Progenitor cell of endocrine pancreas (in vitro differentiated cells): ENCODE measurements at regions not wholly inside any gene's neighbourhood (a gene's known extent, or its start where the extent isn't known, plus 50 kb on each side); places are given as distances from the start of the nearest gene placed in this dataset.

Experiments
- DNase-seq: peaks from one replicate; pipeline ENCODE4 v3.0.0; 2021; ENCODE audit warnings: low spot score; ENCODE audit not compliant: unreplicated experiment
- H3K27ac Mint-ChIP-seq: 2 replicates; pipeline ENCODE4 v1.8.0; 2021; ENCODE audit warnings: mild to moderate bottlenecking, moderate library complexity, mixed read lengths
- H3K27me3 Mint-ChIP-seq: 2 replicates; pipeline ENCODE4 v1.8.0; 2021; ENCODE audit warnings: mixed read lengths
- H3K36me3 Mint-ChIP-seq: 2 replicates; pipeline ENCODE4 v1.8.0; 2022; ENCODE audit warnings: mixed read lengths; ENCODE audit not compliant: insufficient read depth
- H3K4me1 Mint-ChIP-seq: 2 replicates; pipeline ENCODE4 v1.8.0; 2021; ENCODE audit warnings: low read depth, mixed read lengths
- H3K4me3 Mint-ChIP-seq: 2 replicates; pipeline ENCODE4 v1.8.0; 2021; ENCODE audit warnings: low read depth, mild to moderate bottlenecking, moderate library complexity, mixed read lengths
- H3K9me3 Mint-ChIP-seq: 2 replicates; pipeline ENCODE4 v1.8.0; 2021; ENCODE audit warnings: low read depth, mixed read lengths
- CTCF ChIP-seq: fragments of 200-600 bp; sonication (generic); IDR thresholded peaks from one replicate; pipeline ENCODE4 v1.5.0; 2021; ENCODE audit warnings: antibody characterized with exemption, mild to moderate bottlenecking; ENCODE audit not compliant: unreplicated experiment

DNA sequence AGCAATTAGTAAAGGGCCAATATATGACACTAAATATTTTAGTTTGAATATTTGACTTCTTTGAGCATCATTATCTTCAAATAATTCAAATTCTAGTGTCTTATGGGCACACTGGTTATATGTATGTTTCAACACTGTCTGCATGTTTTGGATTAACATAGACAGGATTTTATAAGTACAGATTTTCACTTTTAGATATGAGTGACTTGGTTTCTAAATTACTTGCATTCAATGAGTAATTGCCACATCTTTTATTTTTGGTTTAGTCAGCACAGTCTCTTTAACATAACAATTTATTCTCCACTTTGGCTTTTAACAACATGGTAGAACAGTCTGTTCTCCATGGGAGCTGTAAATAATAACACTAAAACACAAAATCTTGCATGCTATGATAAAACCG, 674.8 kb downstream of the TBL1XR1 start:
- peaks cover 12% of the 10 kb centered on the region for H3K9me3 Mint-ChIP-seq
- no peak overlapping the region for H3K4me3 Mint-ChIP-seq
- DNase-seq = no peak
- H3K4me1 Mint-ChIP-seq = no peaks in the 10 kb centered on the region
- no peaks in the 10 kb centered on the region for H3K27me3 Mint-ChIP-seq
- no peaks in the 10 kb centered on the region for H3K36me3 Mint-ChIP-seq
- no peak overlapping the region for H3K27ac Mint-ChIP-seq
- no peak for TF ChIP-seq CTCF

GRCh38 chr3:176521531-176522175, 675.6 kb downstream of the TBL1XR1 start:
- no peak overlapping the region for H3K27ac Mint-ChIP-seq
- no peak for DNase-seq
- H3K4me3 Mint-ChIP-seq = no peak overlapping the region
- no peaks in the 10 kb centered on the region for H3K4me1 Mint-ChIP-seq
- H3K9me3 Mint-ChIP-seq = peaks cover 18% of the 10 kb centered on the region
- no peaks in the 10 kb centered on the region for H3K36me3 Mint-ChIP-seq
- no peaks in the 10 kb centered on the region for H3K27me3 Mint-ChIP-seq
- no peak for TF ChIP-seq CTCF

- TF ChIP-seq CTCF = peak; percentile 31
- Mint-ChIP-seq H3K4me1 (no peaks in the 10 kb centered on the region), H3K36me3 (peaks cover 15% of the 10 kb centered on the region), H3K9me3 (peaks cover 57% of the 10 kb centered on the region), H3K4me3 (no peak overlapping the region), H3K27me3 (no peaks in the 10 kb centered on the region), H3K27ac (no peak overlapping the region)
- no peak for DNase-seq
These were observed 683.0 kb downstream of the TBL1XR1 start for GRCh38 chr3:176514297-176514696.

- Mint-ChIP-seq H3K27ac (no peak overlapping the region), H3K36me3 (peaks cover 15% of the 10 kb centered on the region), H3K4me1 (no peaks in the 10 kb centered on the region), H3K27me3 (no peaks in the 10 kb centered on the region), H3K4me3 (no peak overlapping the region), H3K9me3 (peaks cover 57% of the 10 kb centered on the region)
- TF ChIP-seq CTCF = no peak
- no peak for DNase-seq
These were observed 683.7 kb downstream of the TBL1XR1 start for GRCh38 chr3:176513604-176514003.

DNA sequence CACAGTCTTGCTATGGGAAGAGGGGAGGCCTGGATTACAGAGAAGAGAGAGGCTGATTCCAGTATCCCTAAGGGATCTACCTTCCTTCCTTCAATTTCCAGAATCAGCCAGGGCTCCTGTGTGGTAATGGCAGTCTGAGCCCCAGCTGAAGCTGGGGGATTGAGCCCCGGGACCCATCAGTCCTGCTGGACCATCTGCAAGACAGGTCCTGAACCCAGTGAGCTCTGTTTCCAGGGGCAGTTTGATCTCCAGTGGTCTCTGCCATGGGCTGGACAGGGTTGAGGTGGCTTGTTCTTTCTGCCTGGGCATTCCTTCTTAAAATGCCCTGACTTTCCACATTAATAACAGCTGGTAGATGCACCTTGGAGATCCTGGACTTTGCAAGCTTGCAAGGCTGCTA, 685.2 kb downstream of the TBL1XR1 start:
- no peak for DNase-seq
- no peak for TF ChIP-seq CTCF
- no peak overlapping the region for H3K27ac Mint-ChIP-seq
- peaks cover 15% of the 10 kb centered on the region for H3K36me3 Mint-ChIP-seq
- H3K27me3 Mint-ChIP-seq = no peaks in the 10 kb centered on the region
- no peak overlapping the region for H3K4me3 Mint-ChIP-seq
- peaks cover 52% of the 10 kb centered on the region for H3K9me3 Mint-ChIP-seq
- H3K4me1 Mint-ChIP-seq = no peaks in the 10 kb centered on the region
